HEK293T (cell line): ENCODE measurements at regions not wholly inside any gene's neighbourhood (a gene's known extent, or its start where the extent isn't known, plus 50 kb on each side); places are given as distances from the start of the nearest gene placed in this dataset.

Experiments used
- CTCF ChIA-PET: fragments of 350-600 bp; formaldehyde crosslinking; extraction: SDS; loops from one replicate; lab custom pipeline; 2021; ENCODE audit warnings: antibody characterized with exemption, inconsistent platforms; lab: Yijun Ruan, JAX
- POLR2A ChIA-PET: fragments of 350-600 bp; formaldehyde crosslinking; extraction: SDS; loops from one replicate; lab custom pipeline; 2020; ENCODE audit warnings: antibody characterized with exemption, inconsistent platforms; lab: Yijun Ruan, JAX
- DNase-seq: peaks from one replicate; pipeline ENCODE4 v3.0.0; 2012; ENCODE audit warnings: mixed read lengths; ENCODE audit errors: extremely low spot score
- ARNT ChIP-seq: fragments of 450-650 bp; IDR thresholded peaks from 2 replicates; pipeline ENCODE4 v1.6.1; 2017; ENCODE audit warnings: mild to moderate bottlenecking
- BHLHE40 ChIP-seq: fragments of 450-650 bp; IDR thresholded peaks from 2 replicates; pipeline ENCODE4 v1.6.1; 2016; ENCODE audit warnings: mild to moderate bottlenecking, moderate library complexity, borderline replicate concordance
- CTBP1 ChIP-seq: fragments of 450-650 bp; IDR thresholded peaks from 2 replicates; pipeline ENCODE4 v1.6.1; 2016; ENCODE audit warnings: borderline replicate concordance
- ELF4 ChIP-seq: fragments of 450-650 bp; IDR thresholded peaks from 2 replicates; pipeline ENCODE4 v1.6.1; 2017; ENCODE audit warnings: antibody characterized with exemption
- FOXA1 ChIP-seq: fragments of 450-650 bp; IDR thresholded peaks from 2 replicates; pipeline ENCODE4 v1.6.1; 2016; ENCODE audit warnings: mild to moderate bottlenecking
- FOXK2 ChIP-seq: fragments of 450-650 bp; IDR thresholded peaks from 2 replicates; pipeline ENCODE4 v1.6.1; 2016; ENCODE audit warnings: mild to moderate bottlenecking
- FOXM1 ChIP-seq: fragments of 450-650 bp; IDR thresholded peaks from 2 replicates; pipeline ENCODE4 v1.6.1; 2017; ENCODE audit warnings: mild to moderate bottlenecking, borderline replicate concordance
- HDGF ChIP-seq: fragments of 450-650 bp; IDR thresholded peaks from 2 replicates; pipeline ENCODE4 v1.6.1; 2017; ENCODE audit warnings: antibody characterized with exemption, borderline replicate concordance
- L3MBTL2 ChIP-seq: fragments of 450-650 bp; conservative IDR thresholded peaks from 2 replicates; pipeline ENCODE4 v1.6.1; 2016; ENCODE audit warnings: mild to moderate bottlenecking
- LEF1 ChIP-seq: fragments of 450-650 bp; IDR thresholded peaks from 2 replicates; pipeline ENCODE4 v1.6.1; 2017; ENCODE audit warnings: mild to moderate bottlenecking, borderline replicate concordance
- NFRKB ChIP-seq: fragments of 450-650 bp; IDR thresholded peaks from 2 replicates; pipeline ENCODE4 v1.6.1; 2016; ENCODE audit warnings: mild to moderate bottlenecking, moderate library complexity
- SP1 ChIP-seq: fragments of 450-650 bp; IDR thresholded peaks from 2 replicates; pipeline ENCODE4 v1.6.1; 2017
- SUZ12 ChIP-seq: fragments of 450-650 bp; IDR thresholded peaks from 2 replicates; pipeline ENCODE4 v1.6.1; 2016; ENCODE audit warnings: mild to moderate bottlenecking
- TARDBP ChIP-seq: fragments of 450-650 bp; IDR thresholded peaks from 2 replicates; pipeline ENCODE4 v1.6.1; 2016
- ZNF384 ChIP-seq: fragments of 450-650 bp; IDR thresholded peaks from 2 replicates; pipeline ENCODE4 v1.6.1; 2016
- TF ChIP-seq, protein P1 (sequence below): fragments of 450-650 bp; IDR thresholded peaks from 2 replicates; pipeline ENCODE4 v1.6.1; 2016

DNA sequence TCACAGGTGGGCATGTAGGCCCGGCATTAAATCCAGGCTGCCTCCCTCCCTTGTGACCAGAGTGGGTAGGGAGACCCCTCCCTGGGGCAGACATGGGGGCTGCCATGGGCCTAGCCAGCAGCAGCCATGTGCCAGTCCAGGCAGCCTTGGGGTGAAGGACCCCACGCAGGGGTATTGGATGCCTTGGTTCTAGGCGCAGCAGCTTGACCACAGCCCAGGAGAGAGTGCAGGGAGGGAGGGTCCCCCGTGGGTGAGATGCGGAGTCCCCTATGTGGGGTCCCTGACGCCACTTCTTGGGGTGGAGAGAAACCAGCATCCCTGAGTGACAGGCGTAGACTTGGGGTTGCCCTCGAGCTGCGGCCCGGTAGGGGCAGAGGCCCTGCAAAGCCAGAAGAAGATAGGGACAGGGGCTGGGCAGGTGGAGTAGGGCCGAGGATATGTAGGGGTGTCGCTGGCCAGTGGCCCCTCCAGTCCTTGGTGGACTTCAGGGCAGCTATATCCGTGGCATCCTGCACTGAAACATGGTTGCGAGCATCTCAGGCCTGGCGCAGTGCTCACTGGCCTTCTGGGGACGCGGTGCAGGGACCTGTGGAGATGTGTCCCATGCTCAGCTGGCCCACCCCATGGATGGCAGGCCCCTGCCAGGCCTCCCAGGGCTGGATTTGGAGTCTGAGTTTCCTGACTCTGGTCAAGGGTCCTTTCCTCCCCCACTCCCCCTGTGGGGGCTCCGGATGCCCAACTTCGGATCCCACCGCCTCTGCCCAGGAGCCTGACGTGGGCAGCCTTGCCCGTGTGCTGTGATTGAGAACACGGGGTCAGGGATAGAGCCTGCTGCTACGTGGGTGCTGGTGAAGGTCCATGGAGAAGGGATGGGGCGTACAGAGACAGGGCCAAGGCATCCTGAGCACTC is 1179.8 kb downstream of the BRD1 start:
- ChIA-PET CTCF (no interaction called here), POLR2A (no interaction called here)
- TF ChIP-seq LEF1 (no peak), CTBP1 (no peak)
- DNase-seq, result no peak

DNA sequence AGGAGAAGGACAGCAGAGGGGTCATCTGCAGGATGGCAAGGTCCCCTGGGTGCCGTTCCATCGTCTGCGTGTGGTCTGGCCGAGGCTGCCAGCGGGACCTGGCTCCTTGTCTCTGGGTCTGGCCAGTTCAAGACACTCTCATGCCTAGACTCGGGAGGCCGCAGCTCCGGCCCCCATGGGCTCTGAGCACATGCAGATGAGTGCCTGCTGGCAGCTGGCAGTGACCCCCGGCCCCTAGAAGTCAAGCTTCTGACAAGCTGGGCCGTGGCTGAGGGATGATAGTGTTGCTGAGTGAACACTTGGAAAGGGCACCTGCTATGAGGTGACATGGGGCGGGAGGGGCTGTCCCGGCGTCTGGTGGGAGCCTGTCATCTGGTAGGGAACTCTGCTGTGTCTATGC is 1180.6 kb downstream of the BRD1 start:
- no peak for DNase-seq
- CTCF ChIA-PET, result no interaction called here
- TF ChIP-seq NFRKB, result no peak
- POLR2A ChIA-PET, result no interaction called here

DNA sequence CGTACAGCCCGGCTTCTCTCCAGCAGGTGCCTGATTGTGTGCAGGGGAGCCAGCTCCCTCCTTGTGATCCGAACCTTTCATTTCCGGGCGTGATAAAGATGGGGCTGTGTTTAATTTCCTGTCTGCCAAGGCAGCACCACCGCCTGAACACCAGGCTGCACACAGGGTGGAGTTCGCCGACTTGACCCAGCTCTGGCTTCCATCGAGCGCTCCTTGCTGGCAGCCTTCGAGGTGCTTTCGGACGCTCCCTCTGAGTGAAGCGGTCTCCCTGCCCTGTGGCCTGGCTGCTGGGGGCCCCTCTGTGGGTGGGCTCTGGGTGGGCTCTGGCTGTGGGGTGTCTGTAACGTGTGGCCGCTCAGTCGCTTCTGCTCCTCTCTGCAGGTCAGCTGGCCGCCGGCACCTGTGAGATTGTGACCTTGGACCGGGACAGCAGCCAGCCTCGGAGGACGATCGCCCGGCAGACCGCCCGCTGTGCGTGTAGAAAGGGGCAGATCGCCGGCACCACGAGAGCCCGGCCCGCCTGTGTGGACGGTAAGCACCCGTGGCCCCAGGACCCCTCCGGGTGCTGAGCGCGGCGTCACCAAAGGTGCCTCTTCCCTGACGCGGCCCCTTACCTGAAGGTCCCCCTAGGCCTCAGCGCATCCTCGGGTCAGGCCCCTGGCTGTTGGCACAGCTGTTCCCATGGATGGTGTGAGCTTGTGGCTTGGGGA is 1181.3 kb downstream of the BRD1 start:
- CTCF ChIA-PET, result no interaction called here
- no peak for DNase-seq
- POLR2A ChIA-PET, result no interaction called here
- TF ChIP-seq, protein P1, sequence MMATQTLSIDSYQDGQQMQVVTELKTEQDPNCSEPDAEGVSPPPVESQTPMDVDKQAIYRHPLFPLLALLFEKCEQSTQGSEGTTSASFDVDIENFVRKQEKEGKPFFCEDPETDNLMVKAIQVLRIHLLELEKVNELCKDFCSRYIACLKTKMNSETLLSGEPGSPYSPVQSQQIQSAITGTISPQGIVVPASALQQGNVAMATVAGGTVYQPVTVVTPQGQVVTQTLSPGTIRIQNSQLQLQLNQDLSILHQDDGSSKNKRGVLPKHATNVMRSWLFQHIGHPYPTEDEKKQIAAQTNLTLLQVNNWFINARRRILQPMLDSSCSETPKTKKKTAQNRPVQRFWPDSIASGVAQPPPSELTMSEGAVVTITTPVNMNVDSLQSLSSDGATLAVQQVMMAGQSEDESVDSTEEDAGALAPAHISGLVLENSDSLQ, result no peak
- TF ChIP-seq BHLHE40, result no peak
- TF ChIP-seq SUZ12, result no peak
- TF ChIP-seq ELF4, result no peak
- no peak for TF ChIP-seq ZNF384
- TF ChIP-seq FOXA1, result no peak
- no peak for TF ChIP-seq ARNT
- TF ChIP-seq TARDBP, result no peak
- TF ChIP-seq L3MBTL2, result no peak
- no peak for TF ChIP-seq SP1
- TF ChIP-seq NFRKB, result no peak
- no peak for TF ChIP-seq FOXK2
- no peak for TF ChIP-seq FOXM1

DNA sequence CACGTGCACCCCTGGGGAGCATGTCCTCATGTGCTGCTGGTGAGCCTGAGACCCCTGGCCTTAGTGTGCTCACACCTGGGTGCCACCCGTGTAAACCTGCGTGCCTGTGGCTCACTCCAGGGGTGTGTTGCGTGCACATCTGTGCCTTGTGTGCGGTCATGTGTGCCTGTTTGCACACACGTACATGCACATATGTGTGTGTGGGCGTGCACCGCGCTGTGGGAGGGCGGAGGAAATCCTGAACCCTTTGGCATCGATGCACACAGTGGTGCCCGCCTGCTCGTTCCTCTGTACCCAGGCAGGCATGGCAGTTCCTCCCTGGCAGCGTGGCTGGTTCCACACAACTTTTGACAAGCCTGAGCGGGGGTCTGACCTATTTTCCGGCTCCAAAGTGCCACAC is 1181.9 kb downstream of the BRD1 start:
- DNase-seq, result no peak
- CTCF ChIA-PET, result no interaction called here
- POLR2A ChIA-PET, result no interaction called here
- TF ChIP-seq TARDBP (no peak), SP1 (no peak), FOXM1 (no peak), LEF1 (no peak), SUZ12 (no peak), NFRKB (no peak), ZNF384 (no peak), ARNT (no peak), FOXA1 (no peak), CTBP1 (no peak), HDGF (no peak), FOXK2 (no peak), ELF4 (no peak)
- TF ChIP-seq, protein P1, result no peak

DNA sequence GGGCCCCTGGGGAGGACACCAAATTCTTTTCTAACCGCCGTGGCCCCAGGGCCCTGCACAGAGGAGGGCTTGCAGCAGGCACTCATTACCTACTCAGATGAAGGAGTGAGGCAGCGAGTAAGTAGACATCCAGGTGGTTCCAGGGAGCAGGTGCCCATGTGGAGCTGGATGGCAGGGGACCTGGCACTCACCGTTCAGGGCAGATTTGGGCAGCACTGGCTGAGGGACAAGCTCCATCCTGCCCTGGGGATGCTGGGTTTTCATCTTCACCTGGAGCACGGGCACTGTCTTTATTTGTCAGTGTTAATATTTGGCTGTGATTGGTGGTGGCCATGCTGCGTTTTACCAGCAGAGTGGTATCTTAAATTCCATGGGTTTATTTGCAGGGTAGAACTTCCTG is 1182.7 kb downstream of the BRD1 start:
- TF ChIP-seq FOXM1, result no peak
- no peak for DNase-seq
- POLR2A ChIA-PET, result no interaction called here
- CTCF ChIA-PET, result no interaction called here

DNA sequence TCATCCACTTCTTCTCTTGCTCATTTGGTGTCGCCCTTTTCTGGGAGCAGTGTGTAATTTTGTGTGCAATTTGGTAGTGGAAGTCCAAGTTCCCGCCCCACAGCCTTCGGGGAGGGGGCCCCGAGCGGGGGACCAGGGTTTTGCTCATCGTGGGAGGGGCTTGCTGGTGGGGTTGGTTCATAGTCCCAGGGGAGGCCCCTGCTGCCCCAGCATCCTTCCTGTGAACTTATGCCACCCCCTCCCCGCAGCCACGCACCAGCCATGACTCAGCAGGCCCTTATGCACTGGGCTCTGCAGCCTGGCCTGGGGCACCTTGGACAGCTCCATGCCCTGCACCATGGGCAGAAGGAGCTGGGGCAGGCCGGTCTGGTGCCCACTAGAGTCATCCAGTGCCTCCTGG is 1183.6 kb downstream of the BRD1 start:
- POLR2A ChIA-PET, result no interaction called here
- CTCF ChIA-PET, result no interaction called here
- DNase-seq, result no peak
- no peak for TF ChIP-seq SUZ12
- no peak for TF ChIP-seq TARDBP
- TF ChIP-seq ELF4, result no peak
- no peak for TF ChIP-seq LEF1
- TF ChIP-seq L3MBTL2, result no peak
- TF ChIP-seq FOXK2, result no peak

DNA sequence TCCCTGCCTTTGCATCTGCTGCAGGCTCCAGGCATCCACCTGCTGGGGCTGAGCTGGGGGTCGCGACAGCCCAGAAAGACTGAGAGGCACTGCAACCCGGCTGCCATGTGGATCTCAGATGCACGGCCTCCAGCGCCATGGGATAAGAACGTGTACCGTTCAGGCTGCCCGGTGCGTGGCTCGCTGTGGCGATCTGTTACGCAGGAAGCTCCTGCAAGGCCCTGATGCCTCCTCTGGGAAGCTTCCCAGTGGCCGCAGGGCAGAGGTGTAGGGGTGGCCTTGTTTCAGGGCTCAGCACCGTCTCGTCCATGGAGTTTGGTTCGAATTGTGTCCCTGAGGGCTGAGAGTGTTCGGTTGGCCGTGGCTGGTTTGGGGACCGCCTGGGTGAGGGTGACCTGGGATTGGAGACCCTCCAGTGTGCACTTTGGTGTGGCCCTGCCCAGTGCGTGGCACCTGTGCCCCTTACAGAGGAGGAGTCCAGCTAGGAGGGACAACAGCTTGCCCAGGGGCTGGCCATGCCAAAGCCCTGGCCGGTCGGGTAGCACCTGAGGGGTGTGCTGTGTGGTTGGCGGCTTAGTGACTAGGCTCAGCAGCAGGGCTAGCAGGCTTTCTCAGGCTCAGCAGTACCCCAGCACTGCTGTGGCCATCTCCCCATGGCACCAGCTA is 1184.5 kb downstream of the BRD1 start:
- TF ChIP-seq ARNT, result no peak
- TF ChIP-seq FOXK2, result no peak
- no peak for TF ChIP-seq FOXA1
- TF ChIP-seq BHLHE40, result no peak
- ChIA-PET CTCF (no interaction called here), POLR2A (no interaction called here)
- DNase-seq, result no peak
